22Rv1 (cell line): ENCODE measurements at regions not wholly inside any gene's neighbourhood (a gene's known extent, or its start where the extent isn't known, plus 50 kb on each side); places are given as distances from the start of the nearest gene placed in this dataset.

Source experiments
- H3K27ac ChIP-seq: fragments of 450-650 bp; 2 replicates; pipeline ENCODE4 v1.5.1; 2017
- CTCF ChIP-seq: fragments of 450-650 bp; IDR thresholded peaks from 2 replicates; pipeline ENCODE4 v1.5.1; 2017; ENCODE audit warnings: mild to moderate bottlenecking
- ZFX ChIP-seq: fragments of 450-650 bp; IDR thresholded peaks from 2 replicates; pipeline ENCODE4 v1.6.1; 2017; ENCODE audit warnings: antibody characterized with exemption, borderline replicate concordance

GRCh38 chr6:74755778-74756177 lies 450.1 kb downstream of the COL12A1 start:
- TF ChIP-seq ZFX: no peak
- TF ChIP-seq CTCF: no peak
- H3K27ac ChIP-seq: no peak overlapping the region

DNA sequence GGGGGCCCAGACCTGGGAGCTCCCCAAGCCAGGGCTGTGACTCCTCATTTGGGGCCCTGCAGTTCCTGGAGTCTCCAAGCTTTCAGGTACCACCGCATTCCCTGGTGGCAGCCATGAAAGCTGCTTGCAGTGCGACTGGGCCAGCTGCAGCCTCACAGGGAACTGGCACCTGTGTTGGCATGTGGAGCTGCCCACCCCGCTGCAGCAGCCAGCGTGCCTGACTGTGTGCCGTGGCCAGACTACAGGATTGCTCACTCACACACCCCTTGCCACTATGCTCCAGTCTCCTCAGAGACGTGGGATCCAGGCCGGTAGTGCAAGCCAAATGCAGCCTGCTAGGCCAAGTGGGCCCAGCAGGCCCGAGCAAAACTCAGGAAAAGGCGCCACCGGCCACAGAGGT lies 450.7 kb downstream of the COL12A1 start:
- no peak overlapping the region for H3K27ac ChIP-seq
- no peak for TF ChIP-seq CTCF
- no peak for TF ChIP-seq ZFX

GRCh38 chr6:74753883-74754600 lies 451.8 kb downstream of the COL12A1 start:
- TF ChIP-seq CTCF: no peak
- TF ChIP-seq ZFX: no peak
- H3K27ac ChIP-seq: no peak overlapping the region

GRCh38 chr6:74752303-74752702 lies 453.6 kb downstream of the COL12A1 start:
- TF ChIP-seq CTCF: peak; percentile 18; the same call in 1 of the 2 replicates
- no peak for TF ChIP-seq ZFX
- H3K27ac ChIP-seq: no peak overlapping the region

- TF ChIP-seq CTCF (no peak), ZFX (no peak)
- no peak overlapping the region for H3K27ac ChIP-seq
Measured at GRCh38 chr6:74750826-74751225, 455.0 kb downstream of the COL12A1 start.

DNA sequence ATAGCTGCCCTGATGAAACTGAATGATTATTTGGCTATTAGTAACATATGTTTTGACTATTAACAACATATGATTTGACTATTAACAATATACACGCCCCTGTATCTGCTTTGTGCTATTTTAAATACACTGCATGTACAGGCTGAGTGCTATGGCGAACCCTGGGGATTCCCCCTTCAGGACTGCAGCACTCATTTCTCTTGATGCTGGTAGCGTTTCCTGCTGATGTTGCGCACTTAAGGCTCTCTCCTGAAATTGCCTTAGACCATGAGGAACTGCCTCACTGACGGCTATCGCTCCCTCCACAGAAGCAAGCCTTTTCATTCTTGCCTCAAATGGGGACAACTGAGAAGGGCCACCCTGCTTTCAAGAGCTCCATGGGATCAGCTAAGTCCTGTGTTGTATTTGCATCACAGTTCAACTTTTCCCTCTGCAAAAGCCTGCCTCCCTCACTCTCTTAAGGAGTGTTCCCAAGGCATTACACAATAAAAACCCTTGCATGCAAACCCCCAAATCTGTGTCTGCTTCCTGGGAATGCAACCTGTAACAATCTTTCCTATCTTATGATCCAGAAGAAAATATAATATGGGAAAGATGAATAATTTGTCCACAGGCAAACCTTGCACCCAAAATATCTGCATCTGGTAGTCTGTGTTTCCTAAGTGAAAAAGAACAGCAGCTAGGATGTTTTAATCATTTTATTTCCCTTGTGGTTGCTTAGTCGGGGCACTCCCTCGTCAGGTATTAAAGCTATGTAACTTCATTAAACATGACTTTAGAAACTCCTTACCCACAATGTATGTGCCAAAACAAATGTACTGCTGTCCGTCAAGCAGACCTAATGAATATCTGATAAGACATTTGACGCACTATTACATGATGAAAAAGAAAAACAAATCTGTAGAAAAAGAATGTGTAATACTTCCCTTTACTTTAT lies 456.4 kb downstream of the COL12A1 start:
- no peak overlapping the region for H3K27ac ChIP-seq
- TF ChIP-seq CTCF (no peak), ZFX (no peak)

GRCh38 chr6:74745670-74746069 lies 460.2 kb downstream of the COL12A1 start:
- H3K27ac ChIP-seq: no peak overlapping the region

More at GRCh38 chr6:74745670-74746069, 460.2 kb downstream of the COL12A1 start:
- TF ChIP-seq CTCF (no peak), ZFX (no peak)
